ENCODE measurements at regions not wholly inside any gene's neighbourhood (a gene's known extent, or its start where the extent isn't known, plus 50 kb on each side); places are given as distances from the start of the nearest gene placed in this dataset.

GRCh38 chr18:39058386-39059000 lies 1492.9 kb upstream of the CELF4 start:
- ATAC-seq (ENCODE audit: poor library complexity) = no peak
- intact Hi-C loops (cut with DNase I) = no loop called here

GRCh38 chr18:39057423-39058064 lies 1491.9 kb upstream of the CELF4 start:
- ATAC-seq (ENCODE audit: poor library complexity) (no peak), DNase-seq (no peak)
- intact Hi-C loops (cut with DNase I) = no loop called here

More at GRCh38 chr18:39058386-39059000, 1492.9 kb upstream of the CELF4 start:
- no peak for DNase-seq

- no peak for DNase-seq
- ATAC-seq (ENCODE audit: poor library complexity) = no peak
- intact Hi-C loops (cut with DNase I) = no loop called here
Measured at GRCh38 chr18:39053571-39053970, 1488.0 kb upstream of the CELF4 start.

- no peak for DNase-seq
- no peak for ATAC-seq (ENCODE audit: poor library complexity)
- intact Hi-C loops (cut with DNase I) = no loop called here
Measured at GRCh38 chr18:39051013-39051412, 1485.4 kb upstream of the CELF4 start.

- intact Hi-C loops (cut with DNase I) = no loop called here
Measured at GRCh38 chr18:39039813-39040212, 1474.2 kb upstream of the CELF4 start.

GRCh38 chr18:39037925-39038324 lies 1472.3 kb upstream of the CELF4 start:
- DNase-seq = no peak
- no peak for ATAC-seq (ENCODE audit: poor library complexity)
- intact Hi-C loops (cut with DNase I) = no loop called here

More at GRCh38 chr18:39039813-39040212, 1474.2 kb upstream of the CELF4 start:
- DNase-seq = no peak
- ATAC-seq (ENCODE audit: poor library complexity) = no peak

GRCh38 chr18:39033312-39033711 lies 1467.7 kb upstream of the CELF4 start:
- DNase-seq (no peak), ATAC-seq (ENCODE audit: poor library complexity) (no peak)
- intact Hi-C loops (cut with DNase I) = no loop called here

- intact Hi-C loops (cut with DNase I) = no loop called here
- ATAC-seq (ENCODE audit: poor library complexity) = no peak
- DNase-seq = no peak
Measured at GRCh38 chr18:39031647-39032046, 1466.0 kb upstream of the CELF4 start.

GRCh38 chr18:39030124-39030655 lies 1464.6 kb upstream of the CELF4 start:
- no peak for ATAC-seq (ENCODE audit: poor library complexity)
- intact Hi-C loops (cut with DNase I) = no loop called here
- DNase-seq = no peak

GRCh38 chr18:39025531-39025930 lies 1459.9 kb upstream of the CELF4 start:
- no peak for DNase-seq
- intact Hi-C loops (cut with DNase I) = no loop called here
- ATAC-seq (ENCODE audit: poor library complexity) = no peak

GRCh38 chr18:39019989-39020388 lies 1454.4 kb upstream of the CELF4 start:
- DNase-seq = no peak
- intact Hi-C loops (cut with DNase I) = no loop called here
- no peak for ATAC-seq (ENCODE audit: poor library complexity)

- DNase-seq = no peak
- intact Hi-C loops (cut with DNase I) = no loop called here
- no peak for ATAC-seq (ENCODE audit: poor library complexity)
Measured at GRCh38 chr18:39007031-39007902, 1441.7 kb upstream of the CELF4 start.

- no peak for DNase-seq
- no peak for ATAC-seq (ENCODE audit: poor library complexity)
- intact Hi-C loops (cut with DNase I) = no loop called here
Measured at GRCh38 chr18:38996056-38996455, 1430.5 kb upstream of the CELF4 start.

- ATAC-seq (ENCODE audit: poor library complexity) (no peak), DNase-seq (no peak)
- intact Hi-C loops (cut with DNase I) = no loop called here
Measured at GRCh38 chr18:38993342-38993741, 1427.7 kb upstream of the CELF4 start.

- intact Hi-C loops (cut with DNase I) = no loop called here
- ATAC-seq (ENCODE audit: poor library complexity) (no peak), DNase-seq (no peak)
Measured at GRCh38 chr18:38984968-38985367, 1419.4 kb upstream of the CELF4 start.

- no peak for DNase-seq
- no peak for ATAC-seq (ENCODE audit: poor library complexity)
- intact Hi-C loops (cut with DNase I) = no loop called here
Measured at GRCh38 chr18:38982072-38982471, 1416.5 kb upstream of the CELF4 start.

GRCh38 chr18:38981389-38981788 lies 1415.8 kb upstream of the CELF4 start:
- no peak for ATAC-seq (ENCODE audit: poor library complexity)
- intact Hi-C loops (cut with DNase I) = no loop called here

GRCh38 chr18:38980420-38980819 lies 1414.8 kb upstream of the CELF4 start:
- no peak for DNase-seq
- no peak for ATAC-seq (ENCODE audit: poor library complexity)
- intact Hi-C loops (cut with DNase I) = no loop called here

More at GRCh38 chr18:38981389-38981788, 1415.8 kb upstream of the CELF4 start:
- no peak for DNase-seq

- intact Hi-C loops (cut with DNase I) = no loop called here
- ATAC-seq (ENCODE audit: poor library complexity) = no peak
Measured at GRCh38 chr18:38972571-38972970, 1407.0 kb upstream of the CELF4 start.

More at GRCh38 chr18:38972571-38972970, 1407.0 kb upstream of the CELF4 start:
- no peak for DNase-seq

Data from Right ventricle myocardium superior (tissue), 1 donor.